Stimulated activated CD4-positive, alpha-beta T cell treated with anti-CD3 and anti-CD28 coated beads, Interleukin-1b, Interleukin-23, amount 100 ng/mL, for 1 hour (primary cell): ENCODE measurements at regions not wholly inside any gene's neighbourhood (a gene's known extent, or its start where the extent isn't known, plus 50 kb on each side); places are given as distances from the start of the nearest gene placed in this dataset.
"Not testable (repeated sequence)": the region's sequence is repeated elsewhere in the genome, so short reads cannot be mapped to it uniquely, and the experiment has no call there.

ENCODE experiments used
- DNase-seq, 2 donors: peaks; one replicate each; pipeline ENCODE4 v3.0.0-alpha.2; 2020; ENCODE audit warnings: low read depth in 2 of 2

GRCh38 chr16:47907109-47907508 is 248.7 kb downstream of the ABCC12 start:
- DNase-seq: no peak

DNA sequence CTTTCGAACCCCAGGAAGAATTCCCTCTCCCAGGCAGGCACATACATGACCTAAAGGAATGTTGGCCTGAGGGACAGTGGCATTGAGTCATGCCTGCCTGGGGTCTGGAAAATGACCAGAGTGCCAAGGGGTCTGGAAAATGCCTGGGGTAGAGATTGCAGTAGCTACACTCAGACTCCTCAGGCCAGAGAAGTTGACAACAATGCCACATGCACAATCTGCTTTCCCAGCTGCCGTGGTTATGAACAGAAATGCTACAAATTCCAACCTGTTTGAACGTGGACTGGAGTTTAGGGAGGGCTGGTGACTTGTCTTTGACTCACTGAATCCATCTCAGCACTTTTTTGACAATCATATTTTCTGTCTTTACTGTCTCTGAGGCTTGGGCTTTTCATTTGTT is 250.0 kb downstream of the ABCC12 start:
- DNase-seq: no peak

- no peak for DNase-seq
These were observed 251.1 kb downstream of the ABCC12 start for GRCh38 chr16:47904691-47905090.

DNA sequence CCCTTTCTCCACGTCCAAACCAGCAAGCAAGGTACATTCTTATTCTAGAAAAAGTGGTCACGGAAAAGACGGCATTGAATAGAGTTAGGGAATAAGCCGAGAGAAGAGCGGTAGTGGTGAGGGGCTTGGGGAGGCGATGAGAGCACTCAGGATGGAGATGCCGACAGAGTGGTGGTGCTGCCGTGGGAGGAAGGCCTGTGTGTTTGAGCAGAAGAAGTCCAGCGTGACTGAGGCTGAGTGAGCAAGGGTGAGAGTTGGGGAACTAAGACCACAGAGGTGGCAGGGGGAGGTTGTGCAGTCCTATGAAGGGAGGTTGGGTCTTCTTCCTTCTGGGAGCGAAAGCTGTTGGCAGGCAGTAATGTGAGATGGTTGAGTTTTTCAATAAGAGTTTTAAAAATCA is 252.3 kb downstream of the ABCC12 start:
- no peak for DNase-seq

GRCh38 chr16:47897105-47897504 is 258.7 kb downstream of the ABCC12 start:
- not testable (repeated sequence) for DNase-seq

DNA sequence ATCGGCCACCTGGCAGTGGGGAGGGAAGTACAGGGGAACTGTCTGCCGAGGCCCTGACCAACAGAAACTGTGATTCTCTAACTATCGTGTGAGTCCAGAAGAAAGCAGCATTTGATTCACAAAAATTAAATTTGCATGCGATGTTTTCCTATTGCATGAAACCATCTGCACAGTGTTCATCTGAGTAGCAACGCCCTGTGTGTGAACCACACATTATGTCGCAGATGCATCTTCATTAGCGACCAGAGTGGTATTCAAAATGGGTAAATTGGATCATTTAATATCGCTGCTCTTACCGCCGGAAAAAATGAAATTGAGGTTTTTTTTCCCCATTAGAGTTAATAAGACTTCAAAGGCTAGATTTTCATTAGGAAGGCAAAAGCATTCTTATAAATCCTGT is 260.6 kb downstream of the ABCC12 start:
- DNase-seq: no peak

DNA sequence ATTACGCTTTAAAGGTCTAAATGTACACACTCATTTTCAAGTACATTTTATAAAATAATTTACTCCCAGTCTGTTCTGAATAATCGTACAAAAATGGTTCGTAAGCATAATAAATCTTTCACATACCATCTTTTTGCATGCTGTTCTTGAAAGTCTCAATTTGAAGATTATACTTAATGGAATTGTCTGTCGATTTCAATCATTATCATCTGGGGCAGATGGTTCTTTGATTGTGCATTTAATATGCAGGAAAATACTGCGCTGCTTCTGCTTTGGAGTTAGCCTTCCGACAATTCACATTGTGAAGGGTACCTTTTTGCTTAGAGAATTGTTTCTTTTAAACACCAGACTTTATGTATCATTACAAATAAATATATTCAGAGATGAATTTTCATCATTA is 262.8 kb downstream of the ABCC12 start:
- no peak for DNase-seq

DNA sequence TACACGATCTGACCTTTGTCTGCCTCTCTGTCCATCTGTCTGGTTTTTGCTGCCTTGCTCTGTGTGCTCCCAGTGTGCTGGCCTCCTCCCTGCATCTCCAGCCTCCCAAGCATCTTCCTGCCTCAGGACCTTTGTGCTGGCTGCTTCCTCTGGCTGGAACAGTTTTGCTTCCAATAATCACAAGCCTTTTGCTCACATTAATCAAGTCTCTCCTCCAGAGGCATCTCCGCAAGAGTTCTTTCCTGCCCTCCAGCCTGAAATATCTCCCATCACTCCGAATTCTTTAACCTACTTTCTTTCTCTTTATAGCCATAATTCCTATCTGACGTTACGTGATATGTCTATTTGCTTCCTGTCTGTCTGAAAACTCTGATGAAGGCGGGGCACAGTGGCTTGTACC is 267.1 kb downstream of the ABCC12 start:
- no peak for DNase-seq

- DNase-seq: no peak
These were observed 267.7 kb downstream of the ABCC12 start for GRCh38 chr16:47888142-47888541.

DNA sequence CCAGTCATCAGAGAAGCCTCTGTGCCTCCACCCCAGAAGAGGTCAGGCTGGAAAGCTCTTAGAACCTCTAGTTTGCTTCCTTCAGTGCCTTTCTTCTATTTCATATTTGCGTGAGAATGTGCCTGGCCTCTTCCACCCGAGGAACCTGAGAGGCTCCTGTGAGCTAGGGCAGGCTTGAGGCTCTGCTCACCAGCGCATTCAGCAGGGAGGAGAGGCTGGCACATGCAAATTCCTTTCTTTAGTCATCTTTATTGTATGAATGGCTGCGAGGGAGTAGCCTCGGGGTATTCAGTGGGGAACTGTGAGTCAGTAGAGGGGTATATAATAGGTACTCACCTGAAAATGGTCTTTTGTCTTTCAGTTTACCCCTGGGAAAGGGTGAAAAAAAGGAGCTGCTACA is 268.3 kb downstream of the ABCC12 start:
- no peak for DNase-seq

GRCh38 chr16:47886631-47887415 is 269.0 kb downstream of the ABCC12 start:
- DNase-seq: no peak

- DNase-seq: no peak
These were observed 269.7 kb downstream of the ABCC12 start for GRCh38 chr16:47886139-47886538.

DNA sequence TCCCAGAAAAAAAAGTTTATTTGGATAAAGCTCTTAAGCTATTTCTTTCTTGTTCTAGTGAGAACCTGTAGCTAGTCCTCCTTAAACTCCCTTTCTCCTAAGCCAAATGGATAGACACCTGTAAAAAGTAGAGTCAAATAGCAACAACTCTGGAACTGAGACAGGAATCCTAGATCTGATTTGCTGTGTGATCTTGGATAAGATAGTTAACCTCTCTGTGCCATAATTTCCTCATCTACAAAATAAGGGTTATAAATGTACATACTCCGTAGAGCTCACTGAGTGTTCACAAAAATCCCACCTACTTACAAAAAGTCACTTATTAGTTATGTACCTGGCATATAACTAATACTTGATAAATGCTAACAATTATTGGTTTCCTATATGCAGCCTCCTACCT is 270.3 kb downstream of the ABCC12 start:
- no peak for DNase-seq

DNA sequence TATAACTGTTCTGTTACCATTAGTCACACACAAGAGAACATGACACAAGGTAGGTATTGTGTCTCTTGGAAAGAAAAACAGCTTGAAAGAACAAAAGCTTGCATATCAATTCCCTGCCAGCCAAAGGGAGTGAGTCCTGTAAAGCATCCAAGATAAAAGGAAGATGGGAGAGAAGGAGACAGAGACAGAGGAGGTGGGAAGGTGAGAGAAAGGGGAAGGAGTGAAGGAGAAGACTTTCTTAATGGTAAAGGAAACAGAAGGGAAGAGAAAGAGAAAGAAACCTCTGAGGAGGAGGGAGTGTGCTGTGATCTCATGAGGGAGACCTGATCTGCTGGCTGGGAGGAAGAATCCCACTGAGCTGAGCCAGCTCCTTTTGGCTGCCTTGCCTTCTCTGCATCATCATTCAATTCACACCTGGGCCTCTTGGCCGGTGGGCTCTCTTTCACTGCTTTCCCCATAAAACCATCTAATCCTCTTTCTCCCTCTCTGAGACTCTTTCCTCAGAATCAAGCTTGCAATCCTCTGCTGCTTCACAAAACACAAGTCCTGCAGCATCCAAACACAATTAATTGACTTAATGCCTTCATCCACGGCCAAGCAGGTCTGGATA is 271.6 kb downstream of the ABCC12 start:
- no peak for DNase-seq

GRCh38 chr16:47881574-47881973 is 274.2 kb downstream of the ABCC12 start:
- DNase-seq: no peak

DNA sequence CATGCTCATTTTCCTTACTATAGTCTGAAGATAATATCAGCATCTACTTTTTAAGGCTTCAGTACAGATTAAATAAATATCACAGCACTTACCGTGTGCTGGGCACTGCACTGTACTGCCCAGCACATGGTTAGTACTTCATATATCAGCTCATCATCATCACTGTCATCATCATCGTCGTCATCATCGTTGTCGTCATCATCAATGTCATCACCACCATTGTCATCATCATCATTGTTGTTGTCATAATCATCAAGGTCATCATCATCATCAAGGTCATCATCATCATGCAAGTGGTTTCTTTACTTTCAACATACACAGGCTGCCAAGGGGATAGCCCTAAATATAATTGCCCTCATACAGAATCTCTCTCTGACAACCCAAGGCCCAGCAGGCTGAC is 275.1 kb downstream of the ABCC12 start:
- DNase-seq: no peak

GRCh38 chr16:47877166-47877565 is 278.6 kb downstream of the ABCC12 start:
- DNase-seq: no peak

- no peak for DNase-seq
These were observed 279.3 kb downstream of the ABCC12 start for GRCh38 chr16:47876511-47876910.

GRCh38 chr16:47873434-47873833 is 282.4 kb downstream of the ABCC12 start:
- DNase-seq: no peak

GRCh38 chr16:47872225-47872624 is 283.6 kb downstream of the ABCC12 start:
- no peak for DNase-seq

GRCh38 chr16:47866423-47866822 is 289.4 kb downstream of the ABCC12 start:
- DNase-seq: no peak

GRCh38 chr16:47865337-47865855 is 290.4 kb downstream of the ABCC12 start:
- DNase-seq: no peak

- DNase-seq: not testable (repeated sequence)
These were observed 291.5 kb downstream of the ABCC12 start for GRCh38 chr16:47864262-47864661.
